Cardiac muscle cell (in vitro differentiated cells and primary cell): ENCODE measurements at regions not wholly inside any gene's neighbourhood (a gene's known extent, or its start where the extent isn't known, plus 50 kb on each side); places are given as distances from the start of the nearest gene placed in this dataset.

Source experiments
- DNase-seq, 2 donors: peaks; one replicate each; pipeline versions ENCODE4 v3.0.0 to v3.0.0-alpha.2; 2010 to 2017; ENCODE audit warnings: low read depth in 1 of 2, low spot score in 1 of 2
- H3K27ac ChIP-seq: fragments of 200-600 bp; sonication (generic); 2 replicates; pipeline ENCODE4 v1.5.1; 2016
- H3K27me3 ChIP-seq: fragments of 200-600 bp; sonication (generic); 2 replicates; pipeline ENCODE4 v1.6.0; 2016; ENCODE audit warnings: control low read depth
- H3K36me3 ChIP-seq: fragments of 200-600 bp; sonication (generic); 2 replicates; pipeline ENCODE4 v1.5.1; 2016; ENCODE audit warnings: control low read depth
- H3K4me1 ChIP-seq: fragments of 200-600 bp; sonication (generic); 2 replicates; pipeline ENCODE4 v1.8.1; 2017; ENCODE audit warnings: low read depth, mild to moderate bottlenecking, mixed run types
- H3K4me3 ChIP-seq: fragments of 200-600 bp; sonication (generic); 2 replicates; pipeline ENCODE4 v1.5.1; 2016; ENCODE audit warnings: mild to moderate bottlenecking
- H3K9me3 ChIP-seq: fragments of 200-600 bp; sonication (generic); 2 replicates; pipeline ENCODE4 v1.5.1; 2017; ENCODE audit warnings: low read depth, mild to moderate bottlenecking, control low read depth
- TF ChIP-seq, protein P1 (sequence below): IDR thresholded peaks from 2 replicates; pipeline ENCODE4 v1.5.1; 2012; ENCODE audit warnings: low read depth, mild to moderate bottlenecking, low read length

DNA sequence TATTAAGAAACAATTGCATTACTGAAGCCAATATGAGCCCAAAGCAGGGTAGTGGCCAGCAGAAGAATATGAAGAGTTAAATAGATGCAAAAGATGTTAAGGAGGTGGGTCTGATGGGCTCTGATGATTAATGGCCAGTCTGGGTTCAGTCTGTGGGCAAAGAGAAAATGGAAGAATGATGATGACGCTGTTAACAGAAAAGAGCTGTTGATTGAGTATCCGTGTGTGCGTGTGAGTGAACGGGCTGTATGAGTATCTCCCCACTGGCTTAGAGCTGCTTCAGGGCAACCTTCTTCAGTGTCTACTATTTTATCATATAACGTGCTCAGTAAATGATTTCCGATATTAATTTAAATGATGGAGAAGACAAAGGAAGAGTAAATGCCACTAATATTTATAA is 723.3 kb upstream of the MAP3K7 start:
- peaks cover 14% of the 10 kb centered on the region for H3K4me1 ChIP-seq
- H3K27me3 ChIP-seq = no peaks in the 10 kb centered on the region
- H3K36me3 ChIP-seq = no peaks in the 10 kb centered on the region
- no peak for DNase-seq
- H3K9me3 ChIP-seq = no peaks in the 10 kb centered on the region
- H3K27ac ChIP-seq = no peak overlapping the region
- TF ChIP-seq, protein P1, sequence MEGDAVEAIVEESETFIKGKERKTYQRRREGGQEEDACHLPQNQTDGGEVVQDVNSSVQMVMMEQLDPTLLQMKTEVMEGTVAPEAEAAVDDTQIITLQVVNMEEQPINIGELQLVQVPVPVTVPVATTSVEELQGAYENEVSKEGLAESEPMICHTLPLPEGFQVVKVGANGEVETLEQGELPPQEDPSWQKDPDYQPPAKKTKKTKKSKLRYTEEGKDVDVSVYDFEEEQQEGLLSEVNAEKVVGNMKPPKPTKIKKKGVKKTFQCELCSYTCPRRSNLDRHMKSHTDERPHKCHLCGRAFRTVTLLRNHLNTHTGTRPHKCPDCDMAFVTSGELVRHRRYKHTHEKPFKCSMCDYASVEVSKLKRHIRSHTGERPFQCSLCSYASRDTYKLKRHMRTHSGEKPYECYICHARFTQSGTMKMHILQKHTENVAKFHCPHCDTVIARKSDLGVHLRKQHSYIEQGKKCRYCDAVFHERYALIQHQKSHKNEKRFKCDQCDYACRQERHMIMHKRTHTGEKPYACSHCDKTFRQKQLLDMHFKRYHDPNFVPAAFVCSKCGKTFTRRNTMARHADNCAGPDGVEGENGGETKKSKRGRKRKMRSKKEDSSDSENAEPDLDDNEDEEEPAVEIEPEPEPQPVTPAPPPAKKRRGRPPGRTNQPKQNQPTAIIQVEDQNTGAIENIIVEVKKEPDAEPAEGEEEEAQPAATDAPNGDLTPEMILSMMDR = no peak
- no peak overlapping the region for H3K4me3 ChIP-seq

GRCh38 chr6:91305755-91306154 is 718.9 kb upstream of the MAP3K7 start:
- H3K27ac ChIP-seq = no peak overlapping the region
- peaks cover 10% of the 10 kb centered on the region for H3K4me1 ChIP-seq
- DNase-seq = no peak
- no peaks in the 10 kb centered on the region for H3K9me3 ChIP-seq
- TF ChIP-seq, protein P1 = no peak
- no peak overlapping the region for H3K4me3 ChIP-seq
- H3K27me3 ChIP-seq = no peaks in the 10 kb centered on the region
- H3K36me3 ChIP-seq = no peaks in the 10 kb centered on the region

DNA sequence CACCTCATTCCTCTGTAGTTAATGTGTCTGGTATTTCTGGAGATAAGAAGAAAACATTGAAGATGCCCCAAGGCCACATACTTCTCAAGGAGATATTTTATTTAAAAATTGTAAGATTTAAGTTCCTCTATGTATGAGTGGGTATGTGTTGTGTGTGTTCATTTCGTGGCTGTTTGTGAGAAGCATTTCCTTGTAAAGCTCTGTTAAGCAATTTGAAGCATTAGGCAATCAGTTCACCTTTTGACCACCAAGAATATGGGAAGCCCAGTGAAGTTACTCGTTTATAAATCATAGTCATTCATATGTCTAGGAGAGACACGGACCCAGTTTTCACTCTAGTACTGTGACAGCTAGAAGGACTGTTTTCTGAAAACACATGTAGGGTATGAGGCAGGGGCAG is 717.6 kb upstream of the MAP3K7 start:
- Histone ChIP-seq H3K36me3 (no peaks in the 10 kb centered on the region), H3K4me1 (peaks cover 10% of the 10 kb centered on the region), H3K27me3 (no peaks in the 10 kb centered on the region), H3K4me3 (no peak overlapping the region), H3K27ac (no peak overlapping the region), H3K9me3 (no peaks in the 10 kb centered on the region)
- TF ChIP-seq, protein P1 = no peak
- DNase-seq = no peak

DNA sequence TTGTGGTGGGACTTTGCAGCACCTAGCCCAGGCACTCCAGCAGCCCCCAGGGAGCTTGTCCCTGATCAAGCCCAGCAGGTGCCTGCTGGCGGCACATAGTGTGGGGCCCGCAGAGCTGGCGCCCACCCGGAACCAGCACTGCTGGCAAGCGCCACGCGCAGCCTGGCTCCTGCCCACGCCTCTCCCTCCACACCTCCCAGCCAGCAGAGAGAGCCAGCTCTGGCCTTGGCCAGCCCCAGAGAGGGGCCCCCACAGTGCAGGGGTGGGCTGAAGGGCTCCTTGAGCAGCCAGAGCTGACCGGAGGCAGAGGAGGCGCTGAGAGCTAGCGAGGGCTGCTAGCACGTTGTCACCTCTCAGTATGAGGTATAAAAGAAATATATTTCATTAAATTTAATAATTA is 716.5 kb upstream of the MAP3K7 start:
- TF ChIP-seq, protein P1 = no peak
- H3K27ac ChIP-seq = no peak overlapping the region
- H3K4me3 ChIP-seq = no peak overlapping the region
- H3K9me3 ChIP-seq = no peaks in the 10 kb centered on the region
- H3K4me1 ChIP-seq = peaks cover 12% of the 10 kb centered on the region
- no peaks in the 10 kb centered on the region for H3K27me3 ChIP-seq
- no peak for DNase-seq
- no peaks in the 10 kb centered on the region for H3K36me3 ChIP-seq

GRCh38 chr6:91299544-91300491 is 712.9 kb upstream of the MAP3K7 start:
- H3K4me3 ChIP-seq = no peak overlapping the region
- DNase-seq = peak in 1 of 2 donors; percentile 1
- no peaks in the 10 kb centered on the region for H3K36me3 ChIP-seq
- TF ChIP-seq, protein P1 = no peak
- peaks cover 4% of the 10 kb centered on the region for H3K4me1 ChIP-seq
- H3K27me3 ChIP-seq = no peaks in the 10 kb centered on the region
- no peaks in the 10 kb centered on the region for H3K9me3 ChIP-seq
- H3K27ac ChIP-seq = no peak overlapping the region
